ENCODE measurements at regions not wholly inside any gene's neighbourhood (a gene's known extent, or its start where the extent isn't known, plus 50 kb on each side); places are given as distances from the start of the nearest gene placed in this dataset.

- no peak for DNase-seq (ENCODE audit: low spot score)
- Histone ChIP-seq H3K4me1 (no peaks in the 10 kb centered on the region), H3K4me3 (no peak overlapping the region), H3K27ac (no peak overlapping the region), H3K27me3 (no peaks in the 10 kb centered on the region), H3K9me3 (no peaks in the 10 kb centered on the region), H3K36me3 (no peaks in the 10 kb centered on the region)
- TF ChIP-seq CTCF (IDR thresholded peaks at IDR 0.05) = no peak
Measured at GRCh38 chr6:43912598-43913371, 142.8 kb downstream of the VEGFA start.

DNA sequence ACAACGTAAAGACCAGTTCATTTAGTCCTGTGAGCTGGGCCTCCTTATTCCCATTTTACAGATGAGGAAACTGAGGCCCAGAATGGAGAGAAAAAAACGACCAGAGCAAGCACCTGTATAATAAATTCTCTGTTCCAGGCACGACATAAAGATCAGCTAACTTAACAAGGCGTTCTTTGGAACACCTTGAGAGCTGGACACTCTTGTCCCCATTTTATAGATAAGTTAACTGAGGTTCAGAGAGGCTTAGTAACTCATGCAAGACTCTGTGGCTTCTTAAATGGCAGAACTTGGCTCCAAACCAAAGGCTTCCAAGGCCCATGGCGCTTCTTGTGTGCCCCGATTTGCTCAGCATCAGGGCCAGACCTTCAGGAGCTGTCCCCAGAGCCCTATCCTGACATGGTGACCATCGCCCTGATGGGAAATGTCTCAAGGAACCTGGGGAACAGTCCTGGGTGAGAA lies 142.1 kb downstream of the VEGFA start:
- H3K4me1 ChIP-seq = no peaks in the 10 kb centered on the region
- H3K27me3 ChIP-seq = no peaks in the 10 kb centered on the region
- no peak for TF ChIP-seq CTCF (IDR thresholded peaks at IDR 0.05)
- no peak overlapping the region for H3K27ac ChIP-seq
- no peaks in the 10 kb centered on the region for H3K36me3 ChIP-seq
- no peaks in the 10 kb centered on the region for H3K9me3 ChIP-seq
- no peak for DNase-seq (ENCODE audit: low spot score)
- H3K4me3 ChIP-seq = no peak overlapping the region

GRCh38 chr6:43911354-43912115 lies 141.5 kb downstream of the VEGFA start:
- Histone ChIP-seq H3K4me3 (no peak overlapping the region), H3K4me1 (no peaks in the 10 kb centered on the region), H3K27me3 (no peaks in the 10 kb centered on the region), H3K27ac (no peak overlapping the region), H3K36me3 (no peaks in the 10 kb centered on the region), H3K9me3 (no peaks in the 10 kb centered on the region)
- TF ChIP-seq CTCF (IDR thresholded peaks at IDR 0.05) = no peak
- DNase-seq (ENCODE audit: low spot score) = no peak

DNA sequence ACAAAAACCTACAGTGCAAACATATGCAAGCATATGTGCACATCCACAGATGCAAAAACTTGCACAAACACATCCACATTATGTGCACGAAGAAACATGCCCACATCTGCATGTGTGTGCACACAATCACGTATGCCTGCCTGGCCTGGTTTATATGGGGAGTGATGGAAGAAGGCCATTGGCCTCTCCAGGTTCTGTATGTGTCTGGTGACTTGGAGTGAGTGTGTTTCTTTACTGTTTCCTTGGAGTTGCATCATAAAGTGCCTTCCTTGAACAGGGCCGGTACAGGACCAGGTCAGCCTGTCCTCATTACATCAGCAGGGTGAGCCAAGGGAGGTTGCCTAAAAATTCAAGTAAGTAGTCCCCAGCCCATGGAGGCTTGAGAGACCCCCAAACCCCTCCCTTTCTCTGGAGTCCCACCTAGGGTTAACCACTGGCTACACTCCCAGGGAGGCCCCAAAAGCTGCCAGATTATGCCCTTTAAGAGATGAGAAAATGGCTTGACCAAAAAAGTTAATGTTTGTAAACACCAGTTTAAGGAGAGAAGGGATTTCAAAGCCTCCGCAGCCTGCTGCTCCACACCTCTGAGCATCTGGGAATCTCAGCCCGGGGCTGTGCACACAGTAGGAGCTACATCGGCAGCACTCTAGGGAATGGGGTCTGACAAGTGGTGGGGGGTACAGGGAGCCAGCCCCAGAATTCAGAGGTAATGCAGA lies 140.8 kb downstream of the VEGFA start:
- Histone ChIP-seq H3K36me3 (no peaks in the 10 kb centered on the region), H3K27ac (no peak overlapping the region), H3K4me3 (no peak overlapping the region), H3K4me1 (no peaks in the 10 kb centered on the region), H3K9me3 (no peaks in the 10 kb centered on the region), H3K27me3 (no peaks in the 10 kb centered on the region)
- no peak for TF ChIP-seq CTCF (IDR thresholded peaks at IDR 0.05)
- DNase-seq (ENCODE audit: low spot score) = no peak

GRCh38 chr6:43910149-43910637 lies 140.2 kb downstream of the VEGFA start:
- Histone ChIP-seq H3K27me3 (no peaks in the 10 kb centered on the region), H3K36me3 (no peaks in the 10 kb centered on the region), H3K4me1 (no peaks in the 10 kb centered on the region), H3K9me3 (no peaks in the 10 kb centered on the region), H3K27ac (no peak overlapping the region), H3K4me3 (no peak overlapping the region)
- DNase-seq (ENCODE audit: low spot score) = no peak
- no peak for TF ChIP-seq CTCF (IDR thresholded peaks at IDR 0.05)
